SJCRH30 (cell line): ENCODE measurements at regions not wholly inside any gene's neighbourhood (a gene's known extent, or its start where the extent isn't known, plus 50 kb on each side); places are given as distances from the start of the nearest gene placed in this dataset.
"Not testable (repeated sequence)": the region's sequence is repeated elsewhere in the genome, so short reads cannot be mapped to it uniquely, and the experiment has no call there.

Experiments
- DNase-seq, 2 experiments: peaks; one replicate each; pipeline ENCODE4 v3.0.0-alpha.2; 2015 to 2020
- H3K27ac ChIP-seq: fragments of 250-450 bp; sonication (Bioruptor Pico); 2 replicates; pipeline ENCODE4 v1.5.1; 2020; ENCODE audit warnings: mild to moderate bottlenecking, moderate library complexity
- H3K27me3 ChIP-seq: fragments of 250-450 bp; sonication (Bioruptor Pico); 2 replicates; pipeline ENCODE4 v1.5.1; 2020; ENCODE audit warnings: mild to moderate bottlenecking, moderate library complexity
- H3K36me3 ChIP-seq: fragments of 250-450 bp; sonication (Bioruptor Pico); 2 replicates; pipeline ENCODE4 v1.5.1; 2020; ENCODE audit warnings: mild to moderate bottlenecking, moderate library complexity
- H3K4me1 ChIP-seq: fragments of 250-450 bp; sonication (Bioruptor Pico); 2 replicates; pipeline ENCODE4 v1.5.1; 2020; ENCODE audit warnings: mild to moderate bottlenecking, moderate library complexity
- H3K4me3 ChIP-seq: fragments of 250-450 bp; sonication (Bioruptor Pico); 2 replicates; pipeline ENCODE4 v1.5.1; 2020; ENCODE audit warnings: mild to moderate bottlenecking, moderate library complexity
- H3K9me3 ChIP-seq: fragments of 250-450 bp; sonication (Bioruptor Pico); replicated peaks from 2 replicates; pipeline ENCODE4 v1.5.1; 2020; ENCODE audit warnings: mild to moderate bottlenecking, moderate library complexity

DNA sequence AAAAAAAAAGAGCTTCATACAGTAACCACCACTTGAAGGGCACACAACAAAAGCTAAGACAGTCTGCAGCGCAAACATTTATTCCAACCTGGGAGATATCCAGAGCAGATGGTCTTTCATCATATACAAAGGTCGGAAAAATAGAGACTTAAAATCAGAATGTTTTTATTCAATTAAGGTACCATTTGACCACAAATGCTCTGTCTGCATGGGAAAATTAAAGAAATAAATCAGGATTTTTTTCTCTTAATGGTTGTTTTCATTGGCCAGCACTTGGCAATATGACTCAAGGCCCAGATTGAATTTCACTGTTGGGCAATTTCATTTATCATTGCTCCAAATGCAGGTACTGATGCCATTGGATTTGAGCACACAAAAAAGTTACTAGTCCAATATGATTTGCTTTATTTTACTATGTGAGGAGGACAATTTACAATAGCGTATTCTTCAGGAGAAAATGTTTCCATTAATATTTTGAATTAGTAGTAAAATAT is 145.9 kb upstream of the AGTR1 start:
- no peak for DNase-seq
- Histone ChIP-seq H3K36me3 (no peaks in the 10 kb centered on the region), H3K9me3 (no peaks in the 10 kb centered on the region), H3K27ac (no peak overlapping the region), H3K27me3 (no peaks in the 10 kb centered on the region), H3K4me1 (no peaks in the 10 kb centered on the region), H3K4me3 (no peak overlapping the region)

DNA sequence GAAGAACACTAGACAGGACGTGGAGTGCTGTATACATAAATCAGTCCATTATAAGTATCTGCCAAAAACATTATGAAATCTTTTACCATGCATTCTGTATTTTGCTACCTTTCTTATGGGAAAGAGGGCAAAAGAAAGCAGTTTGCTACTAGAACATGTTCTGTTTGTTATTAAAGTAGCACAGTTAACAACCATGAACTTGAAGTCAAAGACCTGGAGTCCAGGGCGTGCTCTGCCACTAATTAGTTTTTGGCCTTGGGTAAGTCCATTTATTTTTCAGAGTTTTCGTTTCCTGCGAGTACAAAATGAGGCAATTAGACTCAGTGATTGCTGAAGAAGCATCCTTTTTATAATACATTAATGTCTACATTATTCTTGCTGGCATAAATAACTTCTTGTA is 143.3 kb upstream of the AGTR1 start:
- no peak overlapping the region for H3K27ac ChIP-seq

DNA sequence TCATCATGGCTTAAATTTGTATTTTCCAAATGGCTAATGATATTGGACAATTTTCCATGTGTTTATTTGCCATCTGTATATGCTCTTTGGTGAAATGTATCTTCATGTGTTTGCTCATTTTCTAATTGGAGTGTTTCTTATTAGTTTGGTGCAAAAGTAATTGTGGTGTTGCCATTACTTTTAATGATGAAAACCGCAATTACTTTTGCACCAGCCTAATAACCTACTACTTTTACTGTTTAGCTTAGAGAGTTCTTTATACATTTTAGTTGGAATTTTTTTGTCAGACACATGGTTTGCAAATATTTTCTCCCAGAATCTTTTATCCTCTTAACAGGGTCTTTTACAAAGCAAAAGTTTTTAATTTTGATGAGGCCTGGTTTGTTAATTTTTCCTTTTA is 141.0 kb upstream of the AGTR1 start:
- Histone ChIP-seq H3K4me3 (no peak overlapping the region), H3K9me3 (no peaks in the 10 kb centered on the region; the same call in 1 of the 2 replicates), H3K4me1 (no peaks in the 10 kb centered on the region), H3K27me3 (no peaks in the 10 kb centered on the region), H3K27ac (no peak overlapping the region), H3K36me3 (no peaks in the 10 kb centered on the region)
- no peak for DNase-seq

More for the DNA sequence above, 143.3 kb upstream of the AGTR1 start:
- no peaks in the 10 kb centered on the region for H3K36me3 ChIP-seq
- no peaks in the 10 kb centered on the region for H3K4me1 ChIP-seq
- no peaks in the 10 kb centered on the region; the same call in 1 of the 2 replicates for H3K9me3 ChIP-seq
- no peak overlapping the region for H3K4me3 ChIP-seq
- no peaks in the 10 kb centered on the region for H3K27me3 ChIP-seq
- DNase-seq, result no peak

DNA sequence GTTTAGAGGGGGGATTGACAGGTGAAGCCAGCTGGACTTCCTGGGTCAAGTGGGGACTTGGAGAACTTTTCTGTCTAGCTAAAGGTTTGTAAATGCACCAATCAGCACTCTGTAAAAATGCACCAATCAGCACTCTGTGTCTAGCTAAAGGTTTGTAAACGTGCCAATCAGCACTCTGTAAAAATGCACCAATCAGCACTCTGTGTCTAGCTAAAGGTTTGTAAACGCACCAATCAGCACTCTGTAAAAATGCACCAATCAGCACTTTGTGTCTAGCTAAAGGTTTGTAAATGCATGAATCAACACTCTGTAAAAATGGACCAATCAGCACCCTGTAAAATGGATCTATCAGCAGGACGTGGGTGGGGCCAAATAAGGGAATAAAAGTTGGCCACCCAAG is 120.1 kb upstream of the AGTR1 start:
- H3K27ac ChIP-seq, DNase-seq, H3K27me3 ChIP-seq, H3K4me1 ChIP-seq, H3K4me3 ChIP-seq, H3K9me3 ChIP-seq, H3K36me3 ChIP-seq: not testable (repeated sequence)

DNA sequence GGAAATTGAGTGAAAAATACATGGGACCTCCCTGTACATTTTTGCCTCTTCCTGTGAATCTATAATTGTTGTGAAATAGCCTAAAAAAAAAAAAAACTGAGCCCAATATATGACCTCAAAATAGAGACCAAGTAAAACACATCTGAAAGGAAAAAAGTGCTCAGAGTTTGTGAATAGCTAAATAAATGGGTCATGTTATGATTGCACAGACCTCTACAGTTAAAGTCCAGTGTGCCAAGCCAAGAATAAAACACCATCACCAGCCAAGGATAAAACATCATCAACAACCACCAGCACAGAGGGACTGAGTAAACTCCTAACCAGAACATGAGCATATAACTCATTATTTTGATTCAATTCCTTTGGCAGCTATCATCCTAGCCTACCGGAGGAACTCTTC is 115.6 kb upstream of the AGTR1 start:
- H3K4me1 ChIP-seq, result no peaks in the 10 kb centered on the region
- no peaks in the 10 kb centered on the region for H3K9me3 ChIP-seq
- no peak overlapping the region for H3K27ac ChIP-seq
- no peak for DNase-seq
- H3K27me3 ChIP-seq, result no peaks in the 10 kb centered on the region
- H3K4me3 ChIP-seq, result no peak overlapping the region
- H3K36me3 ChIP-seq, result no peaks in the 10 kb centered on the region

DNA sequence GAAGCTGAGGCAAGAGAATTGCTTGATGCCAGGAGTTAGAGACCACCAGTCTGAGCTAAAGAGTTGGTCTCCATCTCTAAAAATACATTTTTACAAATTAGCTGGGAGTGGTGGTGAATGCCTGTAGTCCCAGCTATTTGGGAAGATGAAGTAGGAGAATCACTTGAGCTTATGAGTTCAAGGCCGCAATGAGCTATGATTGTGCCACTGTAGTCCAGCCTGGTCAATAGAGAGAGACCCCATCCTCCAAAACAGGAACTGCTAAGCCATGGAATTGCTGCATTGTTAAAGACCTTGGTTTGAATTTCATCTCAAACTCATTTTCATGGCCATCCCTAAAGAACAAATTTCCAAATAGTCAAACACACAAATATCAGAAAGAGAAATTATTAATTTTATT is 113.9 kb upstream of the AGTR1 start:
- Histone ChIP-seq H3K36me3 (no peaks in the 10 kb centered on the region), H3K4me3 (no peak overlapping the region), H3K27me3 (no peaks in the 10 kb centered on the region), H3K4me1 (no peaks in the 10 kb centered on the region), H3K9me3 (no peaks in the 10 kb centered on the region), H3K27ac (no peak overlapping the region)
- no peak for DNase-seq

DNA sequence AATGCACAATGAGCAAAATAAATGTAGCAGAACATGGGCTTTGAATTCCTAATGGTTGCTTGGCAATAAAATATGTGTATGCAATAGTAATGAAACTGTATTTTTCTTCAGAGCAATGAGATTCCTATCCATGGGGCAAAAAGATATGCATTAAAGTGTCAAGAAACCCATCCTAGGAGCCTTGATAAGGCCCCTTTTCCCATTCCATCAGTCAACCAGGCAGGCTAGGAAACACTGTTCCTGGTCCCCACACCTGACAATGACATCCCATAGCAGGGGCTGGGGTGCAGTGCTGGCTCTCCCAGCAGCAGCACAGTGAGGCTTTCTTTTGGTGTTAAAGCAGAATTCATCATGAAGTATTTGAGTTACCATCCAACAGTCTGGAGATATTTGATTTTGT is 113.3 kb upstream of the AGTR1 start:
- no peaks in the 10 kb centered on the region for H3K4me1 ChIP-seq
- H3K9me3 ChIP-seq, result no peaks in the 10 kb centered on the region
- no peaks in the 10 kb centered on the region for H3K27me3 ChIP-seq
- H3K4me3 ChIP-seq, result no peak overlapping the region
- no peak for DNase-seq
- no peaks in the 10 kb centered on the region for H3K36me3 ChIP-seq
- H3K27ac ChIP-seq, result no peak overlapping the region

DNA sequence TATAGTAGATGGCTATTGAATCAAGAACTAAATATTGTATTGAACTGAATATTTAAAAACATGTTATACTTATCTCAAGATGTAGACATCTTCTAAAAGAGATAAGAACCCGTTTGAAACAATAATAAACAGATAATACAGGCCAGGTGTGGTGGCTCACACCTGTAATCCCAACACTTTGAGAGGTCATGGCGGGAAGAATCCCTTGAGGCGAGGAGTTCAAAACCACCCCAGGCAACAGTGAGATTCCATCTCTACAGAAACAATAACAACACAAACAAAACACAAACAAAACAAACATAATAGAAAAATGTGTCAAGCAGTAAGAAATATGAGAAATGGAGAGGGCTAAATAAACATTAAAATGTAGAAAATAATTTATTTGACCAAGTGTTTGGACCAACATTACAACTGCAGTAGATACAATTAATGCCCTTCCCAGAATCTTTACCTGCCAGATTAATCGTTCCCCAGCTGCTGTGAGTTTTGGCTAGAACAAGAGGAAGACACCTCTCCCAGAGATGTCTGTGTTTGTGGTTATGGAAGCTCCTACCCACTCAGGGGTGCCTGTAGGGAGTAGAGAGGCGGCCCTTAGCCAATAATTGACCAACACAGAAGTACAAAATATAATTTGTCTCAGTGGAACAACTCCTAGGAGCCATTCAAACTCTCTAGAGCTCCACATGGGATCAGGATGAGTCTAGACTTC is 111.9 kb upstream of the AGTR1 start:
- H3K4me3 ChIP-seq, result no peak overlapping the region
- no peaks in the 10 kb centered on the region for H3K36me3 ChIP-seq
- H3K27ac ChIP-seq, result no peak overlapping the region
- no peak for DNase-seq
- no peaks in the 10 kb centered on the region for H3K27me3 ChIP-seq
- no peaks in the 10 kb centered on the region for H3K4me1 ChIP-seq
- H3K9me3 ChIP-seq, result no peaks in the 10 kb centered on the region

DNA sequence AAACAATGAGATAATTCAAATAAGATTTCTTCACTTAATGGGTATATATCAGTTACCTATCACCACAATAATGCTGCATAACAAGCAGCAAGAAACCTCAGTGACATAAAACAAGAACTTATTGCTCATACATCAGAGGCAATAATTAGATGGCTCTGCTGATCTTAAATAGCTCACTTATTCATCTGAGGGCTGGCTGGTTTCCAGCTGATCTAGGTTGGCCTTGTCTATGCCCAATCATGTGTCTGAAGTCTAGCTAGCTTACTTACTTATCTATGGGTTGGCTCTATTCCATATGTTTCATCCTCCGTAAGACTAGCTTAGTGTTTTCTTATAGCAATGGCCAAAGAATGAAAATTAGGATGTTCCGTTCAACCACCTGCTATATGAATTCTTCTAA is 109.4 kb upstream of the AGTR1 start:
- H3K27ac ChIP-seq, result no peak overlapping the region
- H3K27me3 ChIP-seq, result no peaks in the 10 kb centered on the region
- peak in 1 of 2 experiments; percentile 1 for DNase-seq
- no peaks in the 10 kb centered on the region for H3K36me3 ChIP-seq
- H3K4me1 ChIP-seq, result no peaks in the 10 kb centered on the region
- H3K4me3 ChIP-seq, result no peak overlapping the region
- no peaks in the 10 kb centered on the region for H3K9me3 ChIP-seq

DNA sequence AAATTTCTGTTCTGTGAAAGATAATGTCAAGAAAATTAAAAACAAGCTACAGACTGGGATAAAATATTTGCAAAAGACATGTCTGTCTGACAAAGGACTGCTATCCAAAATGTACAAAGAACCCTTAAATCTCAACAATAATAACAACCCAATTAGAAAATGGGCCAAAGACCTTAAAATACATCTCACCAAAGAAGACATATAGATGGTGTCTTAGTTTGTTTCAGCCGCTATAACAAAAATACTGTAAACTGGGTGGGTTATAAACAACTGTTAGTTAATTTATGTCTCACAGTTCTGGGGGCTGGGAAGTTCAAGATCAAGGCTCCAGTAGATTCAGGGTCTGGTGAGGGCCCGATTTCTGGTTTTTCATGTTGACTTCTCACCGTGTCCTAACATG is 106.2 kb upstream of the AGTR1 start:
- H3K36me3 ChIP-seq, result no peaks in the 10 kb centered on the region
- no peak for DNase-seq
- H3K27me3 ChIP-seq, result no peaks in the 10 kb centered on the region
- H3K4me1 ChIP-seq, result no peaks in the 10 kb centered on the region
- no peak overlapping the region for H3K27ac ChIP-seq
- no peaks in the 10 kb centered on the region for H3K9me3 ChIP-seq
- H3K4me3 ChIP-seq, result no peak overlapping the region

DNA sequence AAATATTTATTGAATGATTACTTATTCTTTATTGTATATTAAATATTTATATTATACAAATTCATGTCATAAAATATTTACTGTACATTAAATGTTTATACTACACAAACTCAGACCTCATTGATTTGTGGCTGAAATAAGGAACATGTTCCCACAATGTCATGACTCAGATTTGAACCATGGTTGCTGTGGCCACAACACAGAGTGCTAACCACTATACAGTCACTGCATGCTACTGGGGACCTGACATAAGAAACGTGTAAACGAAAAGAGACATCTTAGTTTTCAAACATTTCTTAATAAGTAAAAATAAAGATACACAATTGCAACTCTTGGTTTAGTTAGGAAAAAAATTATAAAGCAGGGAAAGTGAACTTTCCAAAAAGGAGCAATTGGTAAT is 99.1 kb upstream of the AGTR1 start:
- Histone ChIP-seq H3K27me3 (no peaks in the 10 kb centered on the region), H3K9me3 (no peaks in the 10 kb centered on the region), H3K27ac (no peak overlapping the region), H3K4me3 (no peak overlapping the region), H3K36me3 (no peaks in the 10 kb centered on the region), H3K4me1 (no peaks in the 10 kb centered on the region)
- DNase-seq, result no peak

DNA sequence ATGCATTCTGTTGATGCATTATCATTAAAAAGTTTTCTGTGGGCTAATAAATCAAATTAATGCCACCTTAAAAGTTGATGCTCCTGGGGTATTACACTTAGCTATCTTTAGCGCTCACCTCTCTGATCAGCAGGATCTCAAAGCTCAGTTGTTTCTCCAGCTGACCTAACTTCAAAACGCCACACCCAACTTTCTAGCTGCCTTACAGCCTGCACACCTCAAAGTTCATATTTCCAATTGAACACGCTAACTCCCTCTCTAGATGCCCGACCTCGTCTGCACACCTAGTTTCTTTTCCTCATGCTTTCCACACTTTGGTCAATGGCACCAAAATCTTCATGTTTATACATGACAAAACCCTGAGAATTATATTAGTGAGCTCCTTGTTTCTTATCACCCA is 98.2 kb upstream of the AGTR1 start:
- Histone ChIP-seq H3K4me3 (no peak overlapping the region), H3K27me3 (no peaks in the 10 kb centered on the region), H3K27ac (no peak overlapping the region), H3K4me1 (no peaks in the 10 kb centered on the region), H3K36me3 (no peaks in the 10 kb centered on the region), H3K9me3 (no peaks in the 10 kb centered on the region)
- no peak for DNase-seq

DNA sequence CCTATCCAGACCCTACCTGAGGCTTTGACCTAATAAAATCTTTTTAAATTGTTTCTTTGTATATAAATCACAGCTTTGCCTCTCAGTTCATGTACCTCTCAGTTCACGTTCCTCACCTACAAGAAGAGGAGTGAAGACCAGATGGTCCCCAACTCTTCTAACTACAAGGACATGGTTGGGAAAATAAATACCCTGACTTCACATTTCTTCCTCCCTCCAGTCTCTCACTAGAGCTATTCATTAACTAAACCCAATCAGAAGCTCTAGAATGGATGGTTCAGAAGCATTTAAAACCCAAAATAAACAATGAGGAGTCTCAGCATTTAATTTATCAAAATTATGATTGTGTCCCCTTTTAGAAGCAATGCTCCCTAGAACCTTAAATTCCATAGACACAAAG is 97.3 kb upstream of the AGTR1 start:
- Histone ChIP-seq H3K27ac (no peak overlapping the region), H3K4me1 (no peaks in the 10 kb centered on the region), H3K9me3 (no peaks in the 10 kb centered on the region), H3K27me3 (no peaks in the 10 kb centered on the region), H3K36me3 (no peaks in the 10 kb centered on the region), H3K4me3 (no peak overlapping the region)
- no peak for DNase-seq

DNA sequence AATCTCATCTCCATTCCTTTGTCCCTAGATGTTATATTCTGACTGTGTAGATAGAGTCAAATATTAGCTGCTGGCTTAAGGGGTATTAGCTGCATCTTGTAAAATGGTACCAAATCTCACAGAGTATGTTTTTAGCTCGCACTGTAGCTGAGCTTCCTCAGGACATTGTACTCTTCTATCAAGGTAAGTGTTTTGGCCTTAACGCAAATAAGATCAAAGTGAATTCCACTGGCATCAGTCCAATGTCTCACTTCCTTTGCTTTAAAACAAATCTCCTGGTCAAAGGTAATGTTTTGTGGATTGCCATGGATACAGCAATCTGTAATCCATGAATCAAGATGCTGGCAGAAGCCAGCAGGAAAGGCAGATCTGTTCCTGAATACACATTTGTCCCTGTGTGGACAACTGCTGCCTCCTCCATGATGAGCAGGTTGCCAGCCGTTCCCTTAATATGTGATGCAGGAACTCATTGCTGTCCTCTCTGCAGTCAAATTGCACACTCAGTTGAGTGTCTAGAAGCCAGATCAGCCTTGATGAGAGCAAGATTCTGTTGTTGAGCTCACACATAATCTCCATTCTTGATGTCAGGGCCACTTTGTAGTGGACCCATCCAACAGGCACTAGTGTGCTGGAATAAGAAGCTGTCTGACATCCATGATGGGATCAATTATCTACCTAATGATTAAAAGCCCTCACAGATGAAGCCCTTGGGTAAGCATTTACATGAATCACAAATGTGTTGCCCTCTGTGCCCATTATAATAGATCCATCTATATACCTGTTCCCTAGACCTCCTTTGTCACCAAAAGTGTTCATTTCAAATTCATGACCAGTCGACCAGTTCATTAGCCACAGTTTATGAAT is 96.6 kb upstream of the AGTR1 start:
- H3K9me3 ChIP-seq, result no peaks in the 10 kb centered on the region
- no peaks in the 10 kb centered on the region for H3K4me1 ChIP-seq
- no peaks in the 10 kb centered on the region for H3K36me3 ChIP-seq
- H3K27me3 ChIP-seq, result no peaks in the 10 kb centered on the region
- DNase-seq, result no peak
- no peak overlapping the region for H3K27ac ChIP-seq
- H3K4me3 ChIP-seq, result no peak overlapping the region

DNA sequence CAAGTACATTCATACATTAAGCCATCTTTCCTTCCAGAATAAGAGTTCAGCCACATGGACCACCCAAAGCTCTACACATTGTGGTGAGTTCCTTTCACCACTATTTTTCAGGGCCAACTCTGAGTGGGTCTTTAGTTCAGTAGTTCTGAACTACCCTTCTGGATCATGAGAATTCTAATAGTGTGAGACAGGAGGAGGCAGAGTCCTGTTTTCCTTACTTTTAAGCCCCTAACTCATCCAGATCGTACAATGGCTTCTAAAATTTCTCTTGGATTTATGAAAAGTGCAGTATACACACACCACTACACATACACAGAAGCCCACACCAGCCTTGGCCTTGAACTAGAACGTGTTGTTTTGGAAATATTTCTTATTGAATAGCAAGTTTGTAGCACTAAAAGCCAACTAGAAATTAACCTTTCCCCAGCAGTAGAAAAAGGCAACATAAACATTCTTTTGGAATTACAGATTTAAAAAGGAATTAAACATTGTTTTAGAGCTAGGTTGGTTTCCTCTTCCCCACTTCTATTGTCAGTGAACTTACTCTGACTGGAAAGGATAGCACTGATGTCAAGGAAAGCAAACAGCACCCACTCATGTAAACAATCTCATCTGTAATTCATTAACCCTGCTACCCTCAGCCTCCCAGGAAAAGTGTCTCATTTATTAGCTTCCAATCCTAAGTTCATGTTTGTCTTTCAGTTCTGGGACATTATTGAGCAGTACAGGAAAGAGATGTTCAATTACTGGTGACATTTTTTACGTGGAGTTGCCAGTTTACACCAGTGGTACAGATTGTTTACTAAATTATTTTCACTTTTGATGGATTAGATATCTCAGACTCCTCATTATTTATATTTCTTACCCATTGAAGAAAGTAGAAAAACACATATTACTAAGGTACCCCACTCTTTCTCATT is 95.7 kb upstream of the AGTR1 start:
- Histone ChIP-seq H3K36me3 (no peaks in the 10 kb centered on the region), H3K27me3 (no peaks in the 10 kb centered on the region), H3K4me3 (no peak overlapping the region), H3K27ac (no peak overlapping the region), H3K4me1 (no peaks in the 10 kb centered on the region), H3K9me3 (no peaks in the 10 kb centered on the region)
- DNase-seq, result no peak
